Transverse colon (tissue), 4 donors: ENCODE measurements at regions not wholly inside any gene's neighbourhood (a gene's known extent, or its start where the extent isn't known, plus 50 kb on each side); places are given as distances from the start of the nearest gene placed in this dataset.
"Not testable (repeated sequence)": the region's sequence is repeated elsewhere in the genome, so short reads cannot be mapped to it uniquely, and the experiment has no call there.

Experiments used
- DNase-seq: peaks from one replicate; pipeline ENCODE4 v3.0.0-alpha.2; 2019
- H3K27ac ChIP-seq, 4 donors: fragments of 200-600 bp; sonication (generic); 2 replicates each; pipeline ENCODE4 v1.5.1; 2016 to 2018; ENCODE audit warnings: inconsistent platforms in 4 of 4
- H3K27me3 ChIP-seq: fragments of 200-600 bp; sonication (generic); 2 replicates; pipeline ENCODE4 v1.5.1; 2017; ENCODE audit warnings: inconsistent platforms
- H3K36me3 ChIP-seq, 4 donors: fragments of 200-600 bp; sonication (generic); 2 replicates each; pipeline ENCODE4 v1.5.1; 2017 to 2019; ENCODE audit warnings: inconsistent platforms in 4 of 4
- H3K4me1 ChIP-seq, 4 donors: fragments of 200-600 bp; sonication (generic); 2 replicates each; pipeline ENCODE4 v1.5.1; 2017 to 2020; ENCODE audit warnings: inconsistent platforms in 4 of 4
- H3K4me3 ChIP-seq, 4 donors: fragments of 200-600 bp; sonication (generic); 1 replicate in 1 of 4; 2 replicates in 3 of 4; pipeline versions ENCODE4 v1.5.1 to v1.6.1; 2017 to 2019; ENCODE audit warnings: inconsistent platforms in 4 of 4
- H3K9me3 ChIP-seq, 2 donors: fragments of 200-600 bp; sonication (generic); 2 replicates each; pipeline ENCODE4 v1.5.1; 2017 to 2019; ENCODE audit warnings: inconsistent platforms in 2 of 2
- EP300 ChIP-seq: sonication (generic); formaldehyde crosslinking; IDR thresholded peaks from one replicate; pipeline ENCODE4 v1.6.1; 2017; ENCODE audit warnings: antibody characterized with exemption, low read depth
- POLR2A ChIP-seq: fragments of 450-650 bp; IDR thresholded peaks from one replicate; pipeline ENCODE4 v1.6.1; 2016; ENCODE audit warnings: antibody characterized with exemption, mild to moderate bottlenecking, moderate library complexity
- POLR2AphosphoS5 ChIP-seq, 3 donors: sonication (generic); formaldehyde crosslinking; IDR thresholded peaks; one replicate each; pipeline ENCODE4 v1.6.1; 2016; ENCODE audit warnings: antibody characterized with exemption in 3 of 3
- WGBS, 2 donors: methylation state at CpG; one replicate each; pipeline ENCODE4 v1.1.5; 2018; ENCODE audit warnings: low coverage in 1 of 2; 5-methylcytosine and 5-hydroxymethylcytosine counted together
- in situ Hi-C, 4 donors: fragments of 200-750 bp; cut with MboI; loops; one replicate each; pipeline versions ENCODE4 v1.15.0 to v1.15.1; 2017; ENCODE audit warnings: low sequenced_read_pairs in 3 of 4, low pct_ligation_motif_present in 1 of 4, low pct_unique_long_range_greater_than_20kb in 1 of 4
- intact Hi-C: fragments of 100-400 bp; cut with DNase I; formaldehyde crosslinking; loops from one replicate; pipeline ENCODE4 v1.15.1; 2023; ENCODE audit warnings: low total_unique reads
- TF ChIP-seq, protein P1 (sequence below), 5 experiments: fragments of 200-600 bp in 3 of 5; fragments of 450-650 bp in 2 of 5; sonication (generic) in 3 of 5; IDR thresholded peaks; 1 replicate in 2 of 5; 2 replicates in 3 of 5; pipeline ENCODE4 v1.5.1; 2016 to 2017; ENCODE audit warnings: antibody characterized with exemption in 5 of 5, inconsistent platforms in 3 of 5, mild to moderate bottlenecking in 2 of 5, moderate library complexity in 1 of 5

GRCh38 chr6:141809901-141810300 lies 322.8 kb upstream of the GJE1 start:
- 45 to 60% methylated on average over 2 of the region's 2 CpGs for WGBS, 2 donors
- no peak for TF ChIP-seq POLR2A
- no peak for TF ChIP-seq POLR2AphosphoS5 (IDR thresholded peaks at IDR 0.05)
- TF ChIP-seq, protein P1, sequence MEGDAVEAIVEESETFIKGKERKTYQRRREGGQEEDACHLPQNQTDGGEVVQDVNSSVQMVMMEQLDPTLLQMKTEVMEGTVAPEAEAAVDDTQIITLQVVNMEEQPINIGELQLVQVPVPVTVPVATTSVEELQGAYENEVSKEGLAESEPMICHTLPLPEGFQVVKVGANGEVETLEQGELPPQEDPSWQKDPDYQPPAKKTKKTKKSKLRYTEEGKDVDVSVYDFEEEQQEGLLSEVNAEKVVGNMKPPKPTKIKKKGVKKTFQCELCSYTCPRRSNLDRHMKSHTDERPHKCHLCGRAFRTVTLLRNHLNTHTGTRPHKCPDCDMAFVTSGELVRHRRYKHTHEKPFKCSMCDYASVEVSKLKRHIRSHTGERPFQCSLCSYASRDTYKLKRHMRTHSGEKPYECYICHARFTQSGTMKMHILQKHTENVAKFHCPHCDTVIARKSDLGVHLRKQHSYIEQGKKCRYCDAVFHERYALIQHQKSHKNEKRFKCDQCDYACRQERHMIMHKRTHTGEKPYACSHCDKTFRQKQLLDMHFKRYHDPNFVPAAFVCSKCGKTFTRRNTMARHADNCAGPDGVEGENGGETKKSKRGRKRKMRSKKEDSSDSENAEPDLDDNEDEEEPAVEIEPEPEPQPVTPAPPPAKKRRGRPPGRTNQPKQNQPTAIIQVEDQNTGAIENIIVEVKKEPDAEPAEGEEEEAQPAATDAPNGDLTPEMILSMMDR (IDR thresholded peaks at IDR 0.05) = no peak
- no peak for TF ChIP-seq EP300
- in situ Hi-C loops = no loop called here
- DNase-seq = no peak
- Histone ChIP-seq H3K4me3 (no peak overlapping the region), H3K27me3 (no peaks in the 10 kb centered on the region), H3K27ac (no peak overlapping the region), H3K36me3 (no peaks in the 10 kb centered on the region), H3K9me3 (no peaks in the 10 kb centered on the region), H3K4me1 (no peaks in the 10 kb centered on the region)
- intact Hi-C loops = no loop called here

DNA sequence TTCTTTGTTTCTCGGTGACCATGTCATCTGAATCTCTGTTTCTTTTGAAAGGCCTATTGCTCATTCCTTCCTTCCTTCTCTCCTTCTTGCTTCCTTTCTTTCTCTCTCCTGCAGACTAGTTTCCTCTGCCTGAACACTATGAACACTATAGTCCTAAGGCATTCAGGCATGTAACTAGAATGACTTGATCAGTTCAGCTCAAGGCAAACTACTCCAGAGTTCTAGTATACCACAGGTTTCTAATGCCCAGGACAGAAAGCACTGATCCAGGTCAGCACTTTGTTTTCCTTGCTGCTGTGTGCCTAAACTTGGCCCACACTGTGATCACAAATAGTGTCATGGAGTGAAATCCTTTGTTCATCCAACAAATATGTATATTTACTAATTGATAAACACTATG lies 324.1 kb upstream of the GJE1 start:
- Histone ChIP-seq H3K27me3 (no peaks in the 10 kb centered on the region), H3K4me3 (no peak overlapping the region), H3K4me1 (no peaks in the 10 kb centered on the region), H3K9me3 (no peaks in the 10 kb centered on the region), H3K36me3 (no peaks in the 10 kb centered on the region), H3K27ac (no peak overlapping the region)
- intact Hi-C loops = no loop called here
- no peak for DNase-seq
- TF ChIP-seq EP300 (no peak), POLR2A (no peak), POLR2AphosphoS5 (IDR thresholded peaks at IDR 0.05) (no peak)
- TF ChIP-seq, protein P1 (IDR thresholded peaks at IDR 0.05) = no peak
- in situ Hi-C loops = no loop called here
- WGBS, 2 donors = 79 to 92% methylated on average over 1 of the region's 1 CpG

- H3K27me3 ChIP-seq, intact Hi-C loops, H3K4me1 ChIP-seq, DNase-seq, H3K36me3 ChIP-seq, H3K4me3 ChIP-seq, H3K27ac ChIP-seq, H3K9me3 ChIP-seq, in situ Hi-C loops: not testable (repeated sequence)
- WGBS, 2 donors = 71 to 81% methylated on average over 1 of the region's 1 CpG
Observed at GRCh38 chr6:141800973-141801372, 331.8 kb upstream of the GJE1 start.

DNA sequence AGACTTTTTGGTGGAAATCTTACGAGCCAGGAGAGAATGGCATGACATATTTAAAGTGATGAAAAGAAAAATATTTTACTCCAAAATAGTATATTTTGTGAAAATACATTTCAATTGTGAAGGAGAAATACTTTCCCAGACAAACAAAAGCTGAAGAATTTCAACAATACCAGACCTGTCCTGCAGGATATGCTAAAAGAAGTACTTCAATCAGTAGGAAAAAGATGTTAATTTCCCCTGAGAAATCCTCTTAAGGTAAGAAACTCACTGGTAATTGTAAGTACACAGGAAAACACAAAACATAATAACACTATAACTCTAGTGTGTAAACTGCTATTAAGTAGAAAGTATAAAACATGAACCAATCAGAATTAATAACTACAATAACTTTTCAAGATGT lies 341.8 kb upstream of the GJE1 start:
- Histone ChIP-seq H3K27ac (no peak overlapping the region), H3K4me1 (no peaks in the 10 kb centered on the region), H3K9me3 (peaks cover 0 to 6% of the 10 kb centered on the region in 2 donors), H3K36me3 (no peaks in the 10 kb centered on the region), H3K4me3 (no peak overlapping the region), H3K27me3 (no peaks in the 10 kb centered on the region)
- intact Hi-C loops (no loop called here), in situ Hi-C loops (no loop called here)
- no peak for DNase-seq
- TF ChIP-seq POLR2AphosphoS5 (IDR thresholded peaks at IDR 0.05) (no peak), POLR2A (no peak), EP300 (no peak)
- TF ChIP-seq, protein P1 (IDR thresholded peaks at IDR 0.05) = no peak
- WGBS, 2 donors = 83 to 89% methylated on average over 1 of the region's 1 CpG

DNA sequence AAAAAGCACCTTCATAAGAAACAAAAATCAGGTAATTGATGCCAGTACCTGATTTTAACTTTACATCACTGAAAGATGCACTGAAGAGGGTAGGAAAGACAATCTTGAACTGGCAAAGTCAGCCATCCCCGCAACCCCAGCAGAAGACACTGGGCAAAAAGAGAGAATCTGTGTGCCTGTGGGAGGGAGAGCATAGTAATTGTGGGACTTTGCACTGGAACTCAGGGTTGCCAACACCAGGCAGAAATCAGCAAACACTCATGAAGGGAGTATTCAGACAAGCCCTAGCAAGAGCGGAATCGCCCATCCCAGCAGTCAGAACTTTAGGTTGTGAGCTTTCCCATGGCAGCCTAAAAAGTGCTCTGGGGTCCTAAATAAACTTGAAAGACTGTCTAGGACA lies 344.6 kb upstream of the GJE1 start:
- in situ Hi-C loops = no loop called here
- Histone ChIP-seq H3K36me3 (no peaks in the 10 kb centered on the region), H3K4me3 (no peak overlapping the region), H3K27ac (no peak overlapping the region), H3K4me1 (no peaks in the 10 kb centered on the region), H3K27me3 (no peaks in the 10 kb centered on the region), H3K9me3 (peaks cover 3 to 6% of the 10 kb centered on the region in 2 donors)
- intact Hi-C loops = no loop called here
- WGBS, 2 donors = 83 to 89% methylated on average over 3 of the region's 3 CpGs
- DNase-seq = no peak
- no peak for TF ChIP-seq POLR2A
- no peak for TF ChIP-seq EP300
- TF ChIP-seq, protein P1 (IDR thresholded peaks at IDR 0.05) = no peak
- TF ChIP-seq POLR2AphosphoS5 (IDR thresholded peaks at IDR 0.05) = no peak
